PC-9 (cell line): ENCODE measurements at regions not wholly inside any gene's neighbourhood (a gene's known extent, or its start where the extent isn't known, plus 50 kb on each side); places are given as distances from the start of the nearest gene placed in this dataset.

Experiments used
- BruUV-seq: library from RNA; stranded (reverse); fragments of 400-500 nt; replicated peaks from 2 replicates; lab custom pipeline; 2021; lab: Mats Ljungman, UMichigan
- CTCF ChIA-PET: fragments of 300-600 bp; sonication (Branson Sonifier 250); formaldehyde crosslinking; loops from one replicate; lab custom pipeline; 2022; ENCODE audit warnings: antibody characterized with exemption; lab: Charles Lee
- POLR2A ChIA-PET: fragments of 300-600 bp; sonication (Branson Sonifier 250); formaldehyde crosslinking; loops from one replicate; lab custom pipeline; 2022; ENCODE audit warnings: antibody characterized with exemption; ENCODE audit not compliant: unreplicated experiment; lab: Charles Lee
- DNase-seq, 2 experiments: peaks; one replicate each; pipeline versions ENCODE4 v3.0.0 to v3.0.0-alpha.2; 2015 to 2022; ENCODE audit warnings: mixed read lengths in 1 of 2
- H2AFZ ChIP-seq: fragments of 200-600 bp; sonication (generic); 2 replicates; pipeline ENCODE4 v1.8.1; 2017; ENCODE audit warnings: antibody characterized with exemption
- H3F3A ChIP-seq: fragments of 200-600 bp; sonication (generic); 2 replicates; pipeline ENCODE4 v1.8.1; 2017; ENCODE audit warnings: antibody characterized with exemption, mild to moderate bottlenecking, low read depth; ENCODE audit not compliant: insufficient read depth
- H3K27ac ChIP-seq: fragments of 200-600 bp; sonication (generic); 2 replicates; pipeline ENCODE4 v1.6.1; 2016; ENCODE audit warnings: mixed run types
- H3K27me3 ChIP-seq: fragments of 200-600 bp; sonication (generic); 2 replicates; pipeline ENCODE4 v1.6.1; 2016; ENCODE audit warnings: low read depth, mixed run types; ENCODE audit not compliant: insufficient read depth
- H3K36me3 ChIP-seq: fragments of 200-600 bp; sonication (generic); 2 replicates; pipeline ENCODE4 v1.6.1; 2016; ENCODE audit warnings: low read depth, mixed run types
- H3K4me1 ChIP-seq: fragments of 200-600 bp; sonication (generic); replicated peaks from 2 replicates; pipeline ENCODE4 v1.6.1; 2016; ENCODE audit warnings: mixed run types; ENCODE audit not compliant: insufficient read depth
- H3K4me2 ChIP-seq: fragments of 200-600 bp; sonication (generic); 2 replicates; pipeline ENCODE4 v1.6.1; 2017; ENCODE audit warnings: mixed run types
- H3K4me3 ChIP-seq: fragments of 200-600 bp; sonication (generic); 2 replicates; pipeline ENCODE4 v1.6.1; 2016; ENCODE audit warnings: mixed run types
- H3K79me2 ChIP-seq: fragments of 200-600 bp; sonication (generic); 2 replicates; pipeline ENCODE4 v1.6.1; 2017; ENCODE audit warnings: low read depth, mixed run types
- H3K9me2 ChIP-seq: fragments of 200-600 bp; sonication (generic); 2 replicates; pipeline ENCODE4 v1.8.1; 2017; ENCODE audit warnings: mild to moderate bottlenecking; ENCODE audit not compliant: insufficient read depth
- H3K9me3 ChIP-seq: fragments of 200-600 bp; sonication (generic); 2 replicates; pipeline ENCODE4 v1.8.1; 2016; ENCODE audit warnings: low read depth; ENCODE audit not compliant: insufficient read depth
- H4K20me1 ChIP-seq: fragments of 200-600 bp; sonication (generic); 2 replicates; pipeline ENCODE4 v1.8.1; 2017; ENCODE audit not compliant: insufficient read depth
- EZH2 ChIP-seq: fragments of 200-600 bp; sonication (generic); IDR thresholded peaks from 2 replicates; pipeline ENCODE4 v1.8.0; 2017; ENCODE audit warnings: antibody characterized with exemption, low read depth
- intact Hi-C: fragments of 100-400 bp; cut with micrococcal nuclease; formaldehyde crosslinking; loops from one replicate; pipeline ENCODE4 v1.10.0; 2022; ENCODE audit not compliant: unreplicated experiment
- TF ChIP-seq, protein P1 (sequence below): fragments of 200-600 bp; sonication (generic); conservative IDR thresholded peaks from 2 replicates; pipeline ENCODE4 v1.6.1; 2017; ENCODE audit warnings: mixed run types, antibody characterized with exemption, mild to moderate bottlenecking, moderate library complexity

- Histone ChIP-seq H3K9me3 (no peaks in the 10 kb centered on the region), H3K4me3 (no peak overlapping the region), H2AFZ (no peak overlapping the region), H3F3A (no peaks in the 10 kb centered on the region), H3K27ac (no peak overlapping the region), H3K4me1 (no peaks in the 10 kb centered on the region), H3K79me2 (no peaks in the 10 kb centered on the region), H3K36me3 (no peaks in the 10 kb centered on the region), H3K9me2 (no peaks in the 10 kb centered on the region), H3K4me2 (no peak overlapping the region), H4K20me1 (peaks cover 3% of the 10 kb centered on the region; the same call in 1 of the 2 replicates), H3K27me3 (no peaks in the 10 kb centered on the region)
- ChIA-PET CTCF (no interaction called here), POLR2A (no interaction called here)
- no TSS peak for BruUV-seq
- peak; percentile 10 to 41 for DNase-seq
- intact Hi-C loops, result no loop called here
- no peak for TF ChIP-seq EZH2
- TF ChIP-seq, protein P1, sequence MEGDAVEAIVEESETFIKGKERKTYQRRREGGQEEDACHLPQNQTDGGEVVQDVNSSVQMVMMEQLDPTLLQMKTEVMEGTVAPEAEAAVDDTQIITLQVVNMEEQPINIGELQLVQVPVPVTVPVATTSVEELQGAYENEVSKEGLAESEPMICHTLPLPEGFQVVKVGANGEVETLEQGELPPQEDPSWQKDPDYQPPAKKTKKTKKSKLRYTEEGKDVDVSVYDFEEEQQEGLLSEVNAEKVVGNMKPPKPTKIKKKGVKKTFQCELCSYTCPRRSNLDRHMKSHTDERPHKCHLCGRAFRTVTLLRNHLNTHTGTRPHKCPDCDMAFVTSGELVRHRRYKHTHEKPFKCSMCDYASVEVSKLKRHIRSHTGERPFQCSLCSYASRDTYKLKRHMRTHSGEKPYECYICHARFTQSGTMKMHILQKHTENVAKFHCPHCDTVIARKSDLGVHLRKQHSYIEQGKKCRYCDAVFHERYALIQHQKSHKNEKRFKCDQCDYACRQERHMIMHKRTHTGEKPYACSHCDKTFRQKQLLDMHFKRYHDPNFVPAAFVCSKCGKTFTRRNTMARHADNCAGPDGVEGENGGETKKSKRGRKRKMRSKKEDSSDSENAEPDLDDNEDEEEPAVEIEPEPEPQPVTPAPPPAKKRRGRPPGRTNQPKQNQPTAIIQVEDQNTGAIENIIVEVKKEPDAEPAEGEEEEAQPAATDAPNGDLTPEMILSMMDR, result no peak
Measured at GRCh38 chr5:12399868-12400267, 495.6 kb upstream of the CTNND2 start.

GRCh38 chr5:12392246-12392645, 488.0 kb upstream of the CTNND2 start:
- H3K4me1 ChIP-seq, result no peaks in the 10 kb centered on the region
- no peak for TF ChIP-seq EZH2
- TF ChIP-seq, protein P1, result no peak
- H3K4me3 ChIP-seq, result no peak overlapping the region
- intact Hi-C loops, result no loop called here
- ChIA-PET CTCF (no interaction called here), POLR2A (no interaction called here)
- no peak overlapping the region for H3K4me2 ChIP-seq
- no peaks in the 10 kb centered on the region for H3K9me3 ChIP-seq
- no peak overlapping the region for H2AFZ ChIP-seq
- BruUV-seq, result no TSS peak
- DNase-seq, result no peak
- H3K79me2 ChIP-seq, result no peaks in the 10 kb centered on the region
- no peaks in the 10 kb centered on the region for H3F3A ChIP-seq
- H3K36me3 ChIP-seq, result no peaks in the 10 kb centered on the region
- no peak overlapping the region for H3K27ac ChIP-seq
- no peaks in the 10 kb centered on the region for H4K20me1 ChIP-seq
- no peaks in the 10 kb centered on the region for H3K9me2 ChIP-seq
- H3K27me3 ChIP-seq, result no peaks in the 10 kb centered on the region

GRCh38 chr5:12385095-12385494, 480.8 kb upstream of the CTNND2 start:
- Histone ChIP-seq H3K27ac (no peak overlapping the region), H3K27me3 (no peaks in the 10 kb centered on the region), H2AFZ (no peak overlapping the region), H3K36me3 (no peaks in the 10 kb centered on the region), H3K9me3 (no peaks in the 10 kb centered on the region), H3K4me3 (no peak overlapping the region), H3K79me2 (no peaks in the 10 kb centered on the region), H4K20me1 (no peaks in the 10 kb centered on the region), H3K9me2 (no peaks in the 10 kb centered on the region; the same call in 1 of the 2 replicates), H3F3A (no peaks in the 10 kb centered on the region), H3K4me1 (no peaks in the 10 kb centered on the region), H3K4me2 (no peak overlapping the region)
- ChIA-PET CTCF (no interaction called here), POLR2A (no interaction called here)
- intact Hi-C loops, result no loop called here
- no peak for DNase-seq
- no TSS peak for BruUV-seq
- TF ChIP-seq, protein P1, result no peak
- no peak for TF ChIP-seq EZH2
